HEK293 (cell line): ENCODE measurements at regions not wholly inside any gene's neighbourhood (a gene's known extent, or its start where the extent isn't known, plus 50 kb on each side); places are given as distances from the start of the nearest gene placed in this dataset.

Experiments
- BCL11A ChIP-seq: fragments of 450-650 bp; formaldehyde crosslinking; IDR thresholded peaks from 2 replicates; pipeline ENCODE4 v1.5.1; 2016; ENCODE audit warnings: low read depth, missing biosample characterization, missing genetic modification characterization
- GLI4 ChIP-seq: fragments of 450-650 bp; formaldehyde crosslinking; IDR thresholded peaks from 2 replicates; pipeline ENCODE4 v1.5.1; 2016; ENCODE audit warnings: missing biosample characterization, missing genetic modification characterization
- GLIS2 ChIP-seq: fragments of 450-650 bp; formaldehyde crosslinking; IDR thresholded peaks from 2 replicates; pipeline ENCODE4 v1.5.1; 2016; ENCODE audit warnings: missing biosample characterization, missing genetic modification characterization
- SP7 ChIP-seq: fragments of 450-650 bp; formaldehyde crosslinking; IDR thresholded peaks from 2 replicates; pipeline ENCODE4 v1.5.1; 2016; ENCODE audit warnings: missing biosample characterization, missing genetic modification characterization
- ZBTB1 ChIP-seq: fragments of 450-650 bp; formaldehyde crosslinking; IDR thresholded peaks from 2 replicates; pipeline ENCODE4 v1.5.1; 2016; ENCODE audit warnings: missing biosample characterization, missing genetic modification characterization
- ZNF121 ChIP-seq: fragments of 450-650 bp; formaldehyde crosslinking; IDR thresholded peaks from 2 replicates; pipeline ENCODE4 v1.5.1; 2016; ENCODE audit warnings: missing biosample characterization, missing genetic modification characterization
- ZNF140 ChIP-seq: fragments of 450-650 bp; formaldehyde crosslinking; IDR thresholded peaks from 2 replicates; pipeline ENCODE4 v1.5.1; 2016; ENCODE audit warnings: missing biosample characterization, missing genetic modification characterization
- ZNF214 ChIP-seq: fragments of 450-650 bp; formaldehyde crosslinking; IDR thresholded peaks from 2 replicates; pipeline ENCODE4 v1.5.1; 2017; ENCODE audit warnings: missing biosample characterization, mild to moderate bottlenecking, missing genetic modification characterization, borderline replicate concordance
- ZNF274 ChIP-seq, 2 experiments: fragments of 200-500 bp in 1 of 2; fragments of 450-650 bp in 1 of 2; sonication (Bioruptor generic) in 1 of 2; formaldehyde crosslinking in 1 of 2; IDR thresholded peaks; 2 replicates each; pipeline versions ENCODE4 v1.5.1 to v1.6.1; 2014 to 2016; ENCODE audit warnings: borderline replicate concordance in 1 of 2, inconsistent platforms in 1 of 2, low read length in 1 of 2, missing biosample characterization in 1 of 2, missing genetic modification characterization in 1 of 2
- ZNF510 ChIP-seq: fragments of 450-650 bp; formaldehyde crosslinking; IDR thresholded peaks from 2 replicates; pipeline ENCODE4 v1.5.1; 2018; ENCODE audit warnings: mild to moderate bottlenecking, missing genetic modification characterization, missing biosample characterization; ENCODE audit not compliant: insufficient replicate concordance
- ZNF555 ChIP-seq: fragments of 450-650 bp; formaldehyde crosslinking; conservative IDR thresholded peaks from 2 replicates; pipeline ENCODE4 v1.5.1; 2017; ENCODE audit warnings: missing biosample characterization, mild to moderate bottlenecking, missing genetic modification characterization, inconsistent platforms
- TF ChIP-seq, protein P1 (sequence below): fragments of 450-650 bp; formaldehyde crosslinking; IDR thresholded peaks from 2 replicates; pipeline ENCODE4 v1.5.1; 2016; ENCODE audit warnings: missing biosample characterization, missing genetic modification characterization
- TF ChIP-seq, protein P2 (sequence below): fragments of 450-650 bp; formaldehyde crosslinking; IDR thresholded peaks from 2 replicates; pipeline ENCODE4 v1.5.1; 2017; ENCODE audit warnings: missing biosample characterization, missing genetic modification characterization
- TF ChIP-seq, protein P3 (sequence below): fragments of 450-650 bp; formaldehyde crosslinking; IDR thresholded peaks from 2 replicates; pipeline ENCODE4 v1.5.1; 2016; ENCODE audit warnings: missing biosample characterization, missing genetic modification characterization

DNA sequence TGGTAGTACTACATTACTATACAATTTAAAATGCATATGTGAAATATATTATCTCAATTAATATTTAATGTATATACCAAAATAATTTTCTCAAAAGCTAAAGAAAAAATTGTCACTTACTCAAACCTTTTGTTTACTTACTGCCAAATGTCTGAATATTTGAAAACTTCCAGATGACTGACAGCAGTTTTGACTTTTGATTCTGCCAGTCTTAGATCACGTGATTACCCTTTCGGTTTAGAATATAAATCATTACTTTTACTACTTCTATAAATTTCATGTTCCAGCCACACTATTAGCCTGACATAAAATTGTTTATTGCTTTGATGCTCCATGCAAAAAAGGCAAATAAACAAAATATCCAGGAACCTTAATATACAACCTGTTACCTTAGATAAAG is 680.7 kb upstream of the ID4 start:
- TF ChIP-seq, protein P1, sequence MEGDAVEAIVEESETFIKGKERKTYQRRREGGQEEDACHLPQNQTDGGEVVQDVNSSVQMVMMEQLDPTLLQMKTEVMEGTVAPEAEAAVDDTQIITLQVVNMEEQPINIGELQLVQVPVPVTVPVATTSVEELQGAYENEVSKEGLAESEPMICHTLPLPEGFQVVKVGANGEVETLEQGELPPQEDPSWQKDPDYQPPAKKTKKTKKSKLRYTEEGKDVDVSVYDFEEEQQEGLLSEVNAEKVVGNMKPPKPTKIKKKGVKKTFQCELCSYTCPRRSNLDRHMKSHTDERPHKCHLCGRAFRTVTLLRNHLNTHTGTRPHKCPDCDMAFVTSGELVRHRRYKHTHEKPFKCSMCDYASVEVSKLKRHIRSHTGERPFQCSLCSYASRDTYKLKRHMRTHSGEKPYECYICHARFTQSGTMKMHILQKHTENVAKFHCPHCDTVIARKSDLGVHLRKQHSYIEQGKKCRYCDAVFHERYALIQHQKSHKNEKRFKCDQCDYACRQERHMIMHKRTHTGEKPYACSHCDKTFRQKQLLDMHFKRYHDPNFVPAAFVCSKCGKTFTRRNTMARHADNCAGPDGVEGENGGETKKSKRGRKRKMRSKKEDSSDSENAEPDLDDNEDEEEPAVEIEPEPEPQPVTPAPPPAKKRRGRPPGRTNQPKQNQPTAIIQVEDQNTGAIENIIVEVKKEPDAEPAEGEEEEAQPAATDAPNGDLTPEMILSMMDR (tag by site-specific recombination): no peak
- TF ChIP-seq ZNF214 (tag by site-specific recombination) (no peak), GLIS2 (tag by site-specific recombination) (no peak), ZNF121 (tag by site-specific recombination) (no peak), BCL11A (tag by site-specific recombination) (no peak), ZNF140 (tag by site-specific recombination) (no peak), ZBTB1 (tag by site-specific recombination) (no peak), ZNF510 (tag by site-specific recombination) (no peak), SP7 (tag by site-specific recombination) (no peak), ZNF555 (tag by site-specific recombination) (no peak), ZNF274 (IDR thresholded peaks at IDR 0.05; ENCODE audit: low read length) (no peak), ZNF274 (tag by site-specific recombination; IDR thresholded peaks at IDR 0.05; ENCODE audit: borderline replicate concordance) (no peak), GLI4 (tag by site-specific recombination) (no peak)
- TF ChIP-seq, protein P2, sequence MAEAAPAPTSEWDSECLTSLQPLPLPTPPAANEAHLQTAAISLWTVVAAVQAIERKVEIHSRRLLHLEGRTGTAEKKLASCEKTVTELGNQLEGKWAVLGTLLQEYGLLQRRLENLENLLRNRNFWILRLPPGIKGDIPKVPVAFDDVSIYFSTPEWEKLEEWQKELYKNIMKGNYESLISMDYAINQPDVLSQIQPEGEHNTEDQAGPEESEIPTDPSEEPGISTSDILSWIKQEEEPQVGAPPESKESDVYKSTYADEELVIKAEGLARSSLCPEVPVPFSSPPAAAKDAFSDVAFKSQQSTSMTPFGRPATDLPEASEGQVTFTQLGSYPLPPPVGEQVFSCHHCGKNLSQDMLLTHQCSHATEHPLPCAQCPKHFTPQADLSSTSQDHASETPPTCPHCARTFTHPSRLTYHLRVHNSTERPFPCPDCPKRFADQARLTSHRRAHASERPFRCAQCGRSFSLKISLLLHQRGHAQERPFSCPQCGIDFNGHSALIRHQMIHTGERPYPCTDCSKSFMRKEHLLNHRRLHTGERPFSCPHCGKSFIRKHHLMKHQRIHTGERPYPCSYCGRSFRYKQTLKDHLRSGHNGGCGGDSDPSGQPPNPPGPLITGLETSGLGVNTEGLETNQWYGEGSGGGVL (tag by site-specific recombination): no peak
- TF ChIP-seq, protein P3, sequence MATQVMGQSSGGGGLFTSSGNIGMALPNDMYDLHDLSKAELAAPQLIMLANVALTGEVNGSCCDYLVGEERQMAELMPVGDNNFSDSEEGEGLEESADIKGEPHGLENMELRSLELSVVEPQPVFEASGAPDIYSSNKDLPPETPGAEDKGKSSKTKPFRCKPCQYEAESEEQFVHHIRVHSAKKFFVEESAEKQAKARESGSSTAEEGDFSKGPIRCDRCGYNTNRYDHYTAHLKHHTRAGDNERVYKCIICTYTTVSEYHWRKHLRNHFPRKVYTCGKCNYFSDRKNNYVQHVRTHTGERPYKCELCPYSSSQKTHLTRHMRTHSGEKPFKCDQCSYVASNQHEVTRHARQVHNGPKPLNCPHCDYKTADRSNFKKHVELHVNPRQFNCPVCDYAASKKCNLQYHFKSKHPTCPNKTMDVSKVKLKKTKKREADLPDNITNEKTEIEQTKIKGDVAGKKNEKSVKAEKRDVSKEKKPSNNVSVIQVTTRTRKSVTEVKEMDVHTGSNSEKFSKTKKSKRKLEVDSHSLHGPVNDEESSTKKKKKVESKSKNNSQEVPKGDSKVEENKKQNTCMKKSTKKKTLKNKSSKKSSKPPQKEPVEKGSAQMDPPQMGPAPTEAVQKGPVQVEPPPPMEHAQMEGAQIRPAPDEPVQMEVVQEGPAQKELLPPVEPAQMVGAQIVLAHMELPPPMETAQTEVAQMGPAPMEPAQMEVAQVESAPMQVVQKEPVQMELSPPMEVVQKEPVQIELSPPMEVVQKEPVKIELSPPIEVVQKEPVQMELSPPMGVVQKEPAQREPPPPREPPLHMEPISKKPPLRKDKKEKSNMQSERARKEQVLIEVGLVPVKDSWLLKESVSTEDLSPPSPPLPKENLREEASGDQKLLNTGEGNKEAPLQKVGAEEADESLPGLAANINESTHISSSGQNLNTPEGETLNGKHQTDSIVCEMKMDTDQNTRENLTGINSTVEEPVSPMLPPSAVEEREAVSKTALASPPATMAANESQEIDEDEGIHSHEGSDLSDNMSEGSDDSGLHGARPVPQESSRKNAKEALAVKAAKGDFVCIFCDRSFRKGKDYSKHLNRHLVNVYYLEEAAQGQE: no peak
